Lower leg skin (tissue), 3 donors: ENCODE measurements at regions not wholly inside any gene's neighbourhood (a gene's known extent, or its start where the extent isn't known, plus 50 kb on each side); places are given as distances from the start of the nearest gene placed in this dataset.

Experiments used
- POLR2A ChIP-seq, 2 donors: fragments of 450-650 bp; IDR thresholded peaks; one replicate each; pipeline ENCODE4 v1.6.1; 2016 to 2017; ENCODE audit warnings: antibody characterized with exemption in 2 of 2, mild to moderate bottlenecking in 1 of 2, moderate library complexity in 1 of 2
- TF ChIP-seq, protein P1 (sequence below), 3 donors: fragments of 450-650 bp; IDR thresholded peaks; one replicate each; pipeline ENCODE4 v1.5.1; 2016; ENCODE audit warnings: antibody characterized with exemption in 3 of 3, mild to moderate bottlenecking in 3 of 3, moderate library complexity in 2 of 3

DNA sequence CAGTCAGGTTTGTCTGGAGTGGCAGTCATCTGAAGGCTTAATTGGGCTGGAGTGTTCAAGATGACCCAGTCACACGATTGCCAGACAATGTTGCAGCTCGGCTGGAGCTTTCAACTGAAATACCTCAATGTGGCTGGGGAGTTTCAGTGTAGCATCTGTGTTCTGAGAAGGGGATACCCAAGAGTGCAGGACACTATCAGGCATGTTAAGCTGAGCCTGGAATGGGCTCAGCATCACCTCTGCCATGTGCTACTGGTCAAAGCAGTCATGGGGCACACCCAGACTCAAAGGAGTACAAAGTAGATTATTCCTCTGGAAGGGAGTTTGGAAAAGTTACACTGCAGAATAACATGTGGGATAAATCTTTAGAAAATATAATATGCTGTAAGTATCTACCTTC is 363.9 kb downstream of the KIF16B start:
- TF ChIP-seq, protein P1, sequence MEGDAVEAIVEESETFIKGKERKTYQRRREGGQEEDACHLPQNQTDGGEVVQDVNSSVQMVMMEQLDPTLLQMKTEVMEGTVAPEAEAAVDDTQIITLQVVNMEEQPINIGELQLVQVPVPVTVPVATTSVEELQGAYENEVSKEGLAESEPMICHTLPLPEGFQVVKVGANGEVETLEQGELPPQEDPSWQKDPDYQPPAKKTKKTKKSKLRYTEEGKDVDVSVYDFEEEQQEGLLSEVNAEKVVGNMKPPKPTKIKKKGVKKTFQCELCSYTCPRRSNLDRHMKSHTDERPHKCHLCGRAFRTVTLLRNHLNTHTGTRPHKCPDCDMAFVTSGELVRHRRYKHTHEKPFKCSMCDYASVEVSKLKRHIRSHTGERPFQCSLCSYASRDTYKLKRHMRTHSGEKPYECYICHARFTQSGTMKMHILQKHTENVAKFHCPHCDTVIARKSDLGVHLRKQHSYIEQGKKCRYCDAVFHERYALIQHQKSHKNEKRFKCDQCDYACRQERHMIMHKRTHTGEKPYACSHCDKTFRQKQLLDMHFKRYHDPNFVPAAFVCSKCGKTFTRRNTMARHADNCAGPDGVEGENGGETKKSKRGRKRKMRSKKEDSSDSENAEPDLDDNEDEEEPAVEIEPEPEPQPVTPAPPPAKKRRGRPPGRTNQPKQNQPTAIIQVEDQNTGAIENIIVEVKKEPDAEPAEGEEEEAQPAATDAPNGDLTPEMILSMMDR (IDR thresholded peaks at IDR 0.05): no peak
- no peak for TF ChIP-seq POLR2A (IDR thresholded peaks at IDR 0.05)
